Keratinocyte (primary cell): ENCODE measurements at regions not wholly inside any gene's neighbourhood (a gene's known extent, or its start where the extent isn't known, plus 50 kb on each side); places are given as distances from the start of the nearest gene placed in this dataset.
"Not testable (repeated sequence)": the region's sequence is repeated elsewhere in the genome, so short reads cannot be mapped to it uniquely, and the experiment has no call there.

ENCODE experiments used
- EZH2 ChIP-seq: IDR thresholded peaks from one replicate; pipeline ENCODE4 v1.6.1; 2012; ENCODE audit warnings: inconsistent platforms, mild to moderate bottlenecking, low read length, moderate library complexity
- TF ChIP-seq, protein P1 (sequence below), 3 experiments: IDR thresholded peaks in 1 of 3; conservative IDR thresholded peaks in 1 of 3; optimal IDR thresholded peaks in 1 of 3; 2 replicates in 2 of 3; 3 replicates in 1 of 3; pipeline versions ENCODE3 to v1.5.1; 2011; ENCODE audit warnings: low read length in 3 of 3, mild to moderate bottlenecking in 3 of 3, moderate library complexity in 2 of 3, control low read depth in 1 of 3, inconsistent platforms in 1 of 3; ENCODE audit not compliant: insufficient read depth in 2 of 3; ENCODE audit errors: extremely low read depth in 1 of 3

DNA sequence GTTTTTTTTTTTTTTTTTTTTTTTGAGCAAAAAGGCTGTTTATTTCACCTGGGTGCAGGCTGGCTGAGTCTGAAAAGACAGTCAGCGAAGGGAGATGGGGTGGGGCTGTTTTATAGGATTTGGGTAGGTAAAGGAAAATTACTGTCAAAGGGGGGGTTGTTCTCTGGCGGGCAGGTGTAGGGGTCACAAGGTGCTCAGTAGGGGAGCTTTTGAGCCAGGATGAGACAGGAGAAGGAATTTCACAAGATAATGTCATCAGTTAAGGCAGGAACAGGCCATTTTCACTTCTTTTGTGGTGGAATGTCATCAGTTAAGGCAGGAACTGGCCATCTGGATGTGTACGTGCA is 113.0 kb downstream of the HMHB1 start:
- TF ChIP-seq, protein P1, sequence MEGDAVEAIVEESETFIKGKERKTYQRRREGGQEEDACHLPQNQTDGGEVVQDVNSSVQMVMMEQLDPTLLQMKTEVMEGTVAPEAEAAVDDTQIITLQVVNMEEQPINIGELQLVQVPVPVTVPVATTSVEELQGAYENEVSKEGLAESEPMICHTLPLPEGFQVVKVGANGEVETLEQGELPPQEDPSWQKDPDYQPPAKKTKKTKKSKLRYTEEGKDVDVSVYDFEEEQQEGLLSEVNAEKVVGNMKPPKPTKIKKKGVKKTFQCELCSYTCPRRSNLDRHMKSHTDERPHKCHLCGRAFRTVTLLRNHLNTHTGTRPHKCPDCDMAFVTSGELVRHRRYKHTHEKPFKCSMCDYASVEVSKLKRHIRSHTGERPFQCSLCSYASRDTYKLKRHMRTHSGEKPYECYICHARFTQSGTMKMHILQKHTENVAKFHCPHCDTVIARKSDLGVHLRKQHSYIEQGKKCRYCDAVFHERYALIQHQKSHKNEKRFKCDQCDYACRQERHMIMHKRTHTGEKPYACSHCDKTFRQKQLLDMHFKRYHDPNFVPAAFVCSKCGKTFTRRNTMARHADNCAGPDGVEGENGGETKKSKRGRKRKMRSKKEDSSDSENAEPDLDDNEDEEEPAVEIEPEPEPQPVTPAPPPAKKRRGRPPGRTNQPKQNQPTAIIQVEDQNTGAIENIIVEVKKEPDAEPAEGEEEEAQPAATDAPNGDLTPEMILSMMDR (optimal IDR thresholded peaks at IDR 0.05 in 1 of 3, IDR thresholded peaks at IDR 0.05 in 1 of 3, conservative IDR thresholded peaks at IDR 0.05 in 1 of 3; ENCODE audit: extremely low read depth in 1 of 3, insufficient read depth in 2 of 3, low read length in 3 of 3) = not testable (repeated sequence)
- not testable (repeated sequence) for TF ChIP-seq EZH2
